COLO829 (cell line): ENCODE measurements at regions not wholly inside any gene's neighbourhood (a gene's known extent, or its start where the extent isn't known, plus 50 kb on each side); places are given as distances from the start of the nearest gene placed in this dataset.
A peak's percentile ranks its signal among the peaks of the same experiment; 100 is the strongest.

Source experiments
- DNase-seq: peaks from one replicate; pipeline ENCODE4 v3.0.0; 2012; ENCODE audit warnings: low spot score

DNA sequence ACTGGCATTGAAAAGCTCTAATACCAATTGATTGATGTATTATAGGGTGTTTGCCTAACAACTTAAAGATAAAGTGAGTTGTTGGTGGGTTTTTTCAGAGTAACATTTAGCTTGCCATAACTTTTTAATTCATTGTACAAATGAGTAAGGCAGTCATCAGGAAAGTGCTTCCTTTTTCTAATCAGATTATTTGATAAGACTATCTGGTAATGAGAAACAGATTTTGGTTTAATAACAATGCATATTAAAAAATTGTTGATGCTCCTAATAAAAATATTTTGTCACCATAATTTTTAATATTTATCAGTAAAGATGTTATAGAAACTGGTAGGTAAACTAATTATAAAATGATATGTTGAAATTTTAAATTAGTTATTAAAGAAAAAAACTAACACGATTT, 51.3 kb downstream of the BLTP1 start:
- DNase-seq: no peak

DNA sequence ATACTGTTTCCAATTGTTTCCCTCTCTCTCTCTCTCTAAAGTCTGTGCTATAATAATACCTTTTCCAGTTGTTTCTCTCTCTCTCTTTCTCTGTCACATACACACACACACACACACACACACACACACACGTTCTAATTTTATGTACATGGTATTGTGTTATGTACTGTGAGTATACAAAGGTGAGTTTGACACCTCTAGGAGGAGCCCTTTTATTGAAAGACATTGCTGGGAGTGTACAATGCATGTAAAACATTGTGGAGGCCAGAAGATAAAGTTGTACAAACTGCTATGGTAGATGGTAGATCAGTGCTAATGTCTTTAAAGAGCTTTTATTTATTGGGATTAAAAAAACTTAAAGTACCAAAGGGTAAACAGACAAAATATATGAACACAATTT, 53.6 kb downstream of the BLTP1 start:
- no peak for DNase-seq

DNA sequence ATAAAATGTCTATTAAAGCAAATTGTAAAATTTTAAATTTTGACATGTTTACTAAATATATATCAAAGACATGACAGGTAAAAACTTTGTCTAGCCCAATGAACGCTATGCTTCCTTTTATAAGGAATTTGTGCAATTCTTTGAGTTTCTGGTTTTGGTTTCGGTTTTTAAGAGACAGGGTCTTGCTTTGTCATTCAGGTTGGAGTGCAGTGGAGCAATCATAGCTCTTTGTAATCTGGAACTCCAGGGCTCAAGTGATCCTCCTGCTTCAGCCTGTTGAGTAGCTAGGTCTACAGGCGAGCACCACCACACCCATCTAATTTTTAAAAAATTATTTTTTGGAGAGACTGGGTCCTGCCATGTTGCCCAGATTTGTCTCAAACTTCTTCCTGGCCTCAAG, 60.7 kb downstream of the BLTP1 start:
- DNase-seq: no peak

DNA sequence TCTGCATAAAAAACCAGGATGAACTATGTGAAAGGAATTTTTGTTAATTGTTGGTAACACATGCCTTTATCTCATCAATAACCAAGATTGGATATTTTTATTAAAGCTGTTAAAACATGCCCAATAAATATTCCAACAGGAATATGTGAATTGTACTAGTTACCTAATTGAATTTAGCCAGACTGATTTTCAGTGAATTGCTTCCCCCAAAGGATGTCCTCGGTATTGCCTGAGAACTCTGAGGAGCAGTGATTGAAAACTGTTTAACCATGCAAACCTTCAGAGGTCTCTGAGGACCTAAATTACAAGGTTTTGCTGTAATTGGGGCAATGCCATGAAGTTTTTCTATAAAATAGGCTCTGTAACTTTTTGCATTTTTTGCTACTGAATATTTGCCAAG, 66.6 kb downstream of the BLTP1 start:
- no peak for DNase-seq

DNA sequence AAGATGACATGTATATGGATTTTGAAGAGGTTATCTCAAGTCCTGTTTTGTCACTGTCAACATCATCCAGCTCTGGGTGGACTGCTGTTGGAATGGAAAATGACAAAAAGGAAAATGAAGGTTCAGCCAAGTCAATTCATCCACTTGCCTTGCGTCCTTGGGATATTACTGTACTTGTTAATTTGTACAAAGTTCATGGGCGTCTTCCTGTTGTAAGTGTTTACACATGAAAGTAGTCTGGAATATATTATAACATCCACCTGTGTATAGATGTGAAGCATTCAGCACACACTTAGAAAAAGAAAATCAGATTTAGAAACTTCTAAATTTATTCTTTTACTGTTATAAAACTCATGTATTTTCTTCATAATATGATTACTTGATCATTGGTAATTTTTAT, 67.2 kb downstream of the BLTP1 start:
- DNase-seq: no peak

DNA sequence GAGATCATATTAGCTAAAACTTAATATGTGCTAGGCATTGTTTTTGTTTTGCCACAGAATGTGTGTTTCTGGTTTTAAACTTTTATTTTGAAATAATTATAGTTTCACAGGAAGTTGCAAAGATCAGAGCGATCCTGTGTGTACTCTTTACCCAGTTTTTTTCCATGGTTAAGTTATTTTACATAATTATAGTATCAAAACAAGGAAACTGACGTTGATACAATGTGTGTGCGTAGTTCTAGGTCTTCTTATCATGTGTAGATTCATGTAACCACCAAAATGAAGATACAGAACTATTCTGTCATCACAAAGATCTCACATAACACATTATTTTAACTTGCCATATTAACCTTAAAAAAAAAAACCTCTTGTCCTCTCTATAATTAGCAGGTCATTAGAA, 69.2 kb downstream of the BLTP1 start:
- no peak for DNase-seq

DNA sequence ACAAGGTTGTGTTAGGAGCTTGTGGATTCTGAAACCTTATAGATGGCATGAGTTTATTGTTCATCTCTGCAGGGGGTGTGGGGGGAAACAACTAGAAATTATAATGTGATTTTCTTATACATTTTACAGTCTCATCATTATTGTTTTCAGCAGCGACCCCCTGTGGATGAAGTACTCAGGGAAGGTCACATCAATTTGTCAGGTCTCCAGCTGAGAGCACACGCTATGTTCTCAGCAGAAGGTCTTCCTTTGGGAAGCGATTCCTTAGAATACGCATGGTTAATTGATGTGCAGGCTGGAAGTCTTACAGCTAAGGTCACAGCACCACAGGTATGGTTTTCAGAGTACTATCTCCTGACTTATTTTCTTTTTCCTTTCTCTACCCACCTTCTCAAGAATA, 72.2 kb downstream of the BLTP1 start:
- DNase-seq: no peak

DNA sequence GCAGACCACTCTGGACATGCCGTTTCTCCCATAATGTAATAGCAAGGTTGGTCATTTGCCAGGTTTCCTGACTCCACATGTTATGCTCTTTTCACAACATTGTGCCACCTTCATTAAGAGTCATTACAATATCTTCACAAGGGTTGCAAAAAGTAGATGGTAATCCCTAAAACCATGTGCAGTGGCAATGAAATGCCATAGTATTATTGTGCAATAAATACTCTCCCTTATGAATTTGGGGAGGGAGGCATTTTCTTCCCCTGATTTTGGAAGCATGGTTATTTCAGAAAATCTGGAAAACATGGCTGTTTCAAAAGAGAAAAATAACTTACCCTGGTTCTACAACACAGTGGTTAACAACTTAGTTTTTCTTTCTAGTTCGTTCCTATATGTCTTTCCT, 75.1 kb downstream of the BLTP1 start:
- no peak for DNase-seq

DNA sequence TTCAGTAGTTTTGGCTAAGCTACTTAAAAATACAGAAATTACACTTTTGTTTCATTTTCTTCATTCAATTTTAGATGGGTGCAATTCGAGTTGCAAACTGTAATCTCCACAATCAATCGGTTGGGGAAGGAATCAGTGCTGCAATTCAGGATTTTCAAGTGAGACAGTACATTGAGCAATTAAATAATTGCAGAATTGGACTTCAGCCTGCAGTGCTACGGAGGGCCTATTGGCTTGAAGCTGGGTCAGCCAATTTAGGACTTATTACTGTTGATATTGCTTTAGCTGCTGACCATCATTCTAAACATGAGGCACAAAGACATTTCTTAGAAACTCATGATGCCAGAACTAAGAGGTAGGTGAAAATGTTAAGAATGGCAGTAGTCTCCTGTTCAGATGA, 77.7 kb downstream of the BLTP1 start:
- no peak for DNase-seq

DNA sequence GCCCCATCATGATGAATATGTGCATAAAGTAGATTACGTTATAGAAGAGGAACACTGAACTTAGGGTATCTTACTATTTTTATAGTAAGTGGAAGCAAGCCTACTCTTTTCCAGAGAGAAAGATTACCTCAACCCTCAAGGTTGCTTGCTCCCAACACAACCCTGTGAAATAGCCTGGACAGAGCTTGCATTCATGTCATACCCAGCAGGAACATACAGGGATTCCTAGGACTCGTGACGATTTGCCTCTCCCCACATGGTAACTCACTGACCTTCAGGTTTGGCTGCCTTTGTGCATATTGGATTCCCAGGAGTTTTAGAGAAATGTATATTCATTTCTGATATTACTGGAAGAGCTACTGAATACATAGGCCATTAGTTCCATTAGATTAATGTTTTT, 80.5 kb downstream of the BLTP1 start:
- no peak for DNase-seq

DNA sequence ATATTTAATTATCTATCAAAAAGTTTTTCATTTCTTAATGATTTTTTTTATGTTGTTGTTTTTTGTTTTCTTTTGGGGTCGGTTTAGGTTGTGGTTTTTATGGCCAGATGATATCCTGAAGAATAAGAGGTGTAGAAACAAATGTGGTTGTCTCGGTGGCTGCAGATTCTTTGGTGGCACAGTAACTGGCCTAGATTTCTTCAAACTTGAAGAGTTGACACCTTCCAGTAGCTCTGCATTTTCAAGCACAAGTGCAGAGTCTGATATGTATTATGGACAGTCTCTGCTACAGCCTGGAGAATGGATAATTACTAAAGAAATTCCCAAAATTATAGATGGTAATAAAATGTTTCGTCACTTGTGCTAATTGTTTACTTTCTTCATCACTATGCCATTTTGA, 82.6 kb downstream of the BLTP1 start:
- DNase-seq: no peak

DNA sequence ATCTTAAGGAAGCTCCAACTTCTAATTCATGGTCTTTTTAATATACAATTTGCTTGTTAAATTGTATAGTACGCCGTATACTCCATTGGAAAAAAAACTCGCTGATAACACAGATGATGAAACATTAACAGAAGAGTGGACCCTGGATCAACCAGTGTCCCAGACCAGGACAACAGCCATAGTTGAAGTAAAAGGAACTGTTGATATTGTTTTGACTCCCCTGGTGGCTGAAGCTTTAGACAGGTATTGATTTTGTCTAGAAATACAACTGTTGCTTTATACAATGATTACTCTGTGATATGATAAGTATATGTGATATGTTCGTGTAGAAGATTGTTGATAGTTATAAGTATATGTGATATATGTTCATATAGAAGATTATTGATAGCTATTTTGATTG, 91.7 kb downstream of the BLTP1 start:
- no peak for DNase-seq

DNA sequence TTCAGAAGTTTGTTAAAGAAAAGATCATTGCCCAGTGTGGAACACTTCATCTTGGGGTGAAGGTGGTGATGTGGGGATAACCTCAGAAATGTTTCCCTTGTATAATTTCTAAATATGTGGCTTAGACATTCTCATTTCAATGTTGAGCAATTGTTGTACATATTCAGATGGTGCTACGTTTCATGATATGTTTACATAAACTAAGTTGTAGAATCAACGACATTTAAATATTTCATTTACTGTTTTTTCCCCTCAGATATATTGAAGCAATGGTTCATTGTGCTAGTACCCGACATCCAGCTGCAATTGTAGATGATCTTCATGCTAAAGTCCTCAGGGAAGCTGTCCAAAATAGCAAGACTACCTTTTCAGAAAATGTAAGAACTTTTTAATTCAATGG, 92.6 kb downstream of the BLTP1 start:
- no peak for DNase-seq

DNA sequence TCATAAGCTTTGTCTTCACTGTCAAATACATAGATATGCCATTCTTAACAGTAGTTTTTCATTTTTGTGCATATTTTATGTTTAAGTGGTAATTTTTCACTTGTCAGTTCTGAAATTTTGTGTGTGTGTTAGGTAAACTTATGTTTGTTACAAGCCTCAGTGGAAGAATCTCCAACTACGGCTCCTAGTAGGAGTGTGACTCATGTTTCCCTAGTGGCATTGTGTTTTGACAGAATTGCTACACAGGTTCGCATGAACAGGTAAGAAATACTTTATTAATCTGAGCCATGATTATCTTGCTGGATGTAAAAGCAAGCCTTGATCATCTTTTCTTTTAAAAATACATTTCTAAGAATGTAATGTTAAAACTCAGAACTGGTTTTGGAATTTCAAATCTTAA, 94.4 kb downstream of the BLTP1 start:
- DNase-seq: no peak

DNA sequence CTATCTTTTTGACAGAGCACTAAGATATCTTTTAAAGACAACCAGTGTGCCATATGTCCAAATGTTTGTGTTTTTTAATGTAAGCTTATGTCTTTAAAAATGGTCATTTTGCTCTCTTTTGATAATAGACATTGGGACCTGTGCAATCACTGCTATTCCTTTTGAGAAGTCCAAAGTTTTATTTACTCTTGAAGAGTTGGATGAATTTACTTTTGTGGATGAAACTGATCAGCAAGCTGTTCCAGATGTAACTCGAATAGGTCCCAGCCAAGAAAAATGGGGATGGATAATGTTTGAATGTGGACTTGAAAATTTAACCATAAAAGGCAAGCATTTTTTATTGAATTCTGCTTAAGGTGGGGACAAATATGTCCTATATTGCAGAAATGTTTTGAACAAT, 97.2 kb downstream of the BLTP1 start:
- DNase-seq: no peak

DNA sequence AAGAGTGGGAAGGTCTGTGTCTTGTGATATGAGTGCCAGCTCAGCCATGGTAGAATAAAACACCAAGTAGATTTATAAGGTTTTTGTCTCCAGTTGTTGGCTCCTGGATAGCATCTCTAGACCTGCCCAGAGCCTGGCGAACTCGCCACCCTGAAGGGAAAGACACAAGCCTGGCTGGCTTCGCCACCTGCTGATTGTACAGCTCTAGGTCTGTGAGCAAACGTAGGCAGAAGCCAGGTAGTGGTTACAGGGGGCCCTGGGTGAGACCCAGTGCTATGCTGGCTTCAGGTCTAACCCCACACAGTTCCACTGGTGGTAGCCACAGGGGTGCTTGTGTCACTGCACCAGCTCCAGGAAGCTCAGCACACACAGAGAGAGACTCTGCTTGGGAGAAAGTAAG, 100.5 kb downstream of the BLTP1 start:
- DNase-seq: no peak

DNA sequence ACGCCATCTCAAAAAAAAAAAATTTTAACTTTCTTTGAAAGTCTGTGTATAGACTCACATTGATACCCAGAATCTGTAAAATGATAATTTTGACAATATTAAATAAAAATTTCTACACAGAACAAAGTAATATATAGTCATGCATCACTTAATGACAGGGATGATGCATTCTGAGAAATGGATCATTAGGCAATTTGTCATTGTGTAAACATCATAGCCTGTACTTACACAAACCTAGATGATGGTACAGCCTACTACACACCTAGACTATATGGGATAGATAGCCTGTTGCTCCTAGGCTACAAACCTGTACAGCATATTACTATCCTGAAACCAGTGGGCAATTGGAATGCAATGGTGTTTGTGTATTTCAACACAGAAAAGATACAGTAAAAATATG, 107.7 kb downstream of the BLTP1 start:
- no peak for DNase-seq

DNA sequence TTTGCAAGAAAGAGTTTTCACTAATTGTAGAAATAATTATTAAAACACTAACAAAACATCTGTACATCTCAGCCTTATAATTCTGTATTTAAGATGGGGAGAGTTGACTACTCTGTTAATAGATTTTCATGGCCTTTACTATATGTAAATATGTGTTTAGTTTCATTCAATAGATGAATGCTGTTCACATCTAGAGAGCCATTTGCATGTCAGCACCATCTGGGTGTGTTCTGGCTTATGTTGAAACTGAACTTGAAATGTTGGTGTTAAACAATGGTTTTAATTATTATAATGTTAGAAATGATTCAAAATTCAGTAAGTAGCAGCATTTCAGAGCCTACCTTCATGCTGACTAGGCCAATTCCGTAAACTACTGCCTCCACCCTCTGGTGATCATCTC, 102.5 kb upstream of the ADAD1 start:
- DNase-seq: no peak

DNA sequence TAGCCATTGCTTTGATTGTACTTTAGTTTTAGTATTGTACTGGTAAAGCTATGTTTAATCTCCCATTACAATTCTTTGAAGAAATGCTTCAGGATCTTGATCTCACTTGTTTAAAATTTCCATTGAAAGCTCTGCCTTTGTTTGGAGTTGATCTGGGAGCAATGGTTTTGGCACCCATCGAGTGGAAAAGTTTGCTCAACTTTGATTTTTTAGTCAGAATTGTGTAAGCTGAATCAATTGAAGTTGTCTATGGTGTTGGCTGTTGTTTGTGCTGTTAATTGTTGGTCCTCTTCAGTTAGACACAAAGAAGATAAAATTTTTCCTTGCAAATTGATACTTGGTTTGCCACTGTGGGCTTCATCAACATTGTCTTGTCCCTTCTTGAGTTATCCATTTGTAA, 99.8 kb upstream of the ADAD1 start:
- DNase-seq: no peak

DNA sequence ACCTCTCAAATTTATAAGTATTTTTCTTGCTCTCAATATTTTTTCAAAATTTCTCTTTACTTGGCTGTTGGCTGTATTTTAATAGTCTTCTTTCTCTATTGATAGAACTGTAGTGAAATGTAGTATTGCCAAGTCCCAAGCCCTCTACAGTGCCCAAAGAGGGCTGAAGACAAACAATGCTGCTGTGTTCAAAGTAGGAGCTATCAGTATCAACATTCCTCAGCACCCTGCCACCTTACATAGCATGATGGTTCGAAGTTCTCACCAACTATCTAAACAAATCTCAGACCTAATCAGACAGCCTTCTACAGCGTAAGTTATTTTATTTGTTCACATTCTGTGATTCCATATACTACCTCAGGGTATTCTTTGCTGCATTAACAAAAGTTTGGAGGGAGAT, 99.1 kb upstream of the ADAD1 start:
- no peak for DNase-seq

DNA sequence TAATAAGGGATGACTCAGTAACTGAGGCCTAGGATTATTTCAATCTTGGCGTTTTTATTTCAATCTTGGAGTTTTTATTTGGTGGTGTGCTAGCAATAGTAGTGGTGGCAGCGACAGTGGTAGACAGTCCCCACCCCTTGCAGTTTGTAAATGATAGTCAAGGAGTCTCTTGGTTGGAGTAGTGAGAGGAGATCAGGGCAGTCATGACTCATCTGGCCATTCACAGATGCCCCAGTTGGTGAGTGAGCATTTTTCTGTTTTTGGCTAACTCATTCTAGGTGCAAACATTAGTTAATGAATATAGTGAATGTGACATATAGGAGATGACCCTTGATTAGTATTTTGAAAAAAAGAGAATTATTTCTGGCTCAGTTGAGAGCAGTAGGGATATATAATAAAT, 93.5 kb upstream of the ADAD1 start:
- peak; percentile 6 for DNase-seq

DNA sequence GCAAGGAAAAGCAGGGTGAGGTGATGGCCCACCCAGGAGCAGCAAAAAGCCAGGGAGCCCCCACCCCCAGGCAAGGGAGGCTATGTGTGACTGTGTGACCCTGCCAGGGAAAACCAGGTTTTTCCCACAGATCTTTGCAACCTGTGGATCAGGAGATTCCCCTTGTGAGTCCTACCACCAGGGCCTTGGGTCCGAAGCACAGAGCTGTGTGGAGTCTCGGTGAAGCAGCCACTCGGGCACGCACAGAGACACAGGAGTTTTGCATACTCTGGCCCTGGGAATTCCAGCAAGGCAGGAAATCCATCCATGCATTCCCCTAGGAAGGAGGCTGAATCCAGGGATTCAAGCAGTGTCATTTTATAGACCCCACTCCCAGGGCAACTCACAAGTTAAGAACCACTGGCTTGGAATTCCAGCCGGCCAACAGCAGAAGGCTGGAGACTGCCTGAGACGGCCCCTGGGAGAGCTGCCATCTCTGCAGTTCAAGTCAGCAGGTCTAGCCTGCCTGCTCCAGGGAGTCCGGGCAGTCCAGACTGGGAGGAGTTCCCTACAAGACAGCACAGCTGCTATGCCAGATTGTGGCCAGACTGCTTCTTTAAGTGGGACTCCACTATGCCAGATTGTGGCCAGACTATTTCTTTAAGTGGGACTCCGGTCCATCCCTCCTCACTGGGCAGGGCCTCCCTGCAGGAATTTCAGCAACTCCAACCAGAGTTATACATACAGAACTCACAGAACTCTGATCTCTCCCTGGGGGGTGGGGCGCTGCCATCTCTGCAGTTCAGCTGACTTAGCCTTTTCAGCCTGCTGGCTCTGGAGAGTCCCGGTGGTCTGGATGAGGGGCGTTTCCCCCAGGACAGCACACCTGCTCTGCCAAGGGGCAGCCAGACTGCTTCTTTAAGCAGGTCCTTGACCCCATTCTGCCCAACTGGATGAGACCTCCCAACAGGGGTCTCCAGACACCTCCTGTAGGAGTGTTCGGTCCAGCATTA, 85.1 kb upstream of the ADAD1 start:
- no peak for DNase-seq

DNA sequence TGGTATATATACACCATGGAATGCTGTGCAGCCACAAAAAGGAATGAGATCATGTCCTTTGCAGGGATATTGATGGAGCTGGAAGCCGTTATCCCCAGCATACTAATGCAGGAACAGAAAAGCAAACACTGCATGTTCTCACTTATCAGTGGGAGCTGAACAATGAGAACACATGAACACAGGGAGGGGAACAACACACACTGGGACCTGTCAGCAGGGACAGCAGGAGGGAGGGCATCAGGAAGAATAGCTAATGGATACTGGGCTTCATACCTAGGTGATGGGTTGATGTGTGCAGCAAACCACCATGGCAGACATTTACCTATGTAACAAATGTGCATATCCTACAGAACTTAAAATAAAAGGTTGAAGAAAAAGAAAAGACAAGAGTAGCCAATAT, 81.1 kb upstream of the ADAD1 start:
- no peak for DNase-seq

DNA sequence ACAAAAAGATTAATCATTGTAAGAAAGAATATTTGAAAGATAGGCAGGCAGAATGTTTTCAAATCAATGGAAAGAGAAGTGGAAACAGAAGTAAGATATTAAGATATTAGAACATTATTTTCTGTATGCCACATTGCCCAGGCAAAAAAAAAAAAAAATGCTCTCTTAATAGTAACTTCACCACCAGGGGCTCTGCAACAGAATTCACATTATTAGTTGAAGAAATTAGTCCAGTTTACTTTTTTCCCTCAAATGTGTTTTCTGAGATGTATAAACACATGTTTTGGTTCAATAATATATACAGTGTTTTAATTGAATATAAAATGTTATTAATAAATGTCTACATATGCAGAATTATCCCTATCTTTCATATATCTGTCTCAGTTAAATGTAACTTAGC, 78.0 kb upstream of the ADAD1 start:
- peak; percentile 4 for DNase-seq
